ENCODE measurements at regions not wholly inside any gene's neighbourhood (a gene's known extent, or its start where the extent isn't known, plus 50 kb on each side); places are given as distances from the start of the nearest gene placed in this dataset.
"Not testable (repeated sequence)": the region's sequence is repeated elsewhere in the genome, so short reads cannot be mapped to it uniquely, and the experiment has no call there.

- no peak for DNase-seq (ENCODE audit: low read depth)
- H3K4me3 ChIP-seq (ENCODE audit: low read depth, low read length): no peak overlapping the region
- no peak for TF ChIP-seq CTCF (IDR thresholded peaks at IDR 0.05; ENCODE audit: control insufficient read depth, extremely low read depth, insufficient read depth)
Measured at GRCh38 chr12:114841557-114842251, 157.7 kb upstream of the TBX3 start.

- DNase-seq (ENCODE audit: low read depth): no peak
- TF ChIP-seq CTCF (IDR thresholded peaks at IDR 0.05; ENCODE audit: control insufficient read depth, extremely low read depth, insufficient read depth): no peak
- H3K4me3 ChIP-seq (ENCODE audit: low read depth, low read length): no peak overlapping the region
Measured at GRCh38 chr12:114838480-114838879, 154.5 kb upstream of the TBX3 start.

GRCh38 chr12:114836609-114837008, 152.6 kb upstream of the TBX3 start:
- TF ChIP-seq CTCF (IDR thresholded peaks at IDR 0.05; ENCODE audit: control insufficient read depth, extremely low read depth, insufficient read depth): no peak
- no peak overlapping the region for H3K4me3 ChIP-seq (ENCODE audit: low read depth, low read length)
- DNase-seq (ENCODE audit: low read depth): no peak

- no peak for TF ChIP-seq CTCF (IDR thresholded peaks at IDR 0.05; ENCODE audit: control insufficient read depth, extremely low read depth, insufficient read depth)
- H3K4me3 ChIP-seq (ENCODE audit: low read depth, low read length): no peak overlapping the region
- DNase-seq (ENCODE audit: low read depth): no peak
Measured at GRCh38 chr12:114835031-114835430, 151.1 kb upstream of the TBX3 start.

GRCh38 chr12:114834621-114835020, 150.6 kb upstream of the TBX3 start:
- no peak overlapping the region for H3K4me3 ChIP-seq (ENCODE audit: low read depth, low read length)
- no peak for TF ChIP-seq CTCF (IDR thresholded peaks at IDR 0.05; ENCODE audit: control insufficient read depth, extremely low read depth, insufficient read depth)
- DNase-seq (ENCODE audit: low read depth): no peak

- no peak overlapping the region for H3K4me3 ChIP-seq (ENCODE audit: low read depth, low read length)
- DNase-seq (ENCODE audit: low read depth): no peak
- TF ChIP-seq CTCF (IDR thresholded peaks at IDR 0.05; ENCODE audit: control insufficient read depth, extremely low read depth, insufficient read depth): no peak
Measured at GRCh38 chr12:114829833-114830232, 145.9 kb upstream of the TBX3 start.

- not testable (repeated sequence) for H3K4me3 ChIP-seq (ENCODE audit: low read depth, low read length); DNase-seq (ENCODE audit: low read depth)
Measured at GRCh38 chr12:114829244-114829643, 145.3 kb upstream of the TBX3 start.
